Activated CD8-positive, alpha-beta memory T cell treated with anti-CD3 and anti-CD28 coated beads for 24 hours (primary cell): ENCODE measurements at regions not wholly inside any gene's neighbourhood (a gene's known extent, or its start where the extent isn't known, plus 50 kb on each side); places are given as distances from the start of the nearest gene placed in this dataset.

Experiments used
- DNase-seq: peaks from one replicate; pipeline ENCODE4 v3.0.0-alpha.2; 2020

DNA sequence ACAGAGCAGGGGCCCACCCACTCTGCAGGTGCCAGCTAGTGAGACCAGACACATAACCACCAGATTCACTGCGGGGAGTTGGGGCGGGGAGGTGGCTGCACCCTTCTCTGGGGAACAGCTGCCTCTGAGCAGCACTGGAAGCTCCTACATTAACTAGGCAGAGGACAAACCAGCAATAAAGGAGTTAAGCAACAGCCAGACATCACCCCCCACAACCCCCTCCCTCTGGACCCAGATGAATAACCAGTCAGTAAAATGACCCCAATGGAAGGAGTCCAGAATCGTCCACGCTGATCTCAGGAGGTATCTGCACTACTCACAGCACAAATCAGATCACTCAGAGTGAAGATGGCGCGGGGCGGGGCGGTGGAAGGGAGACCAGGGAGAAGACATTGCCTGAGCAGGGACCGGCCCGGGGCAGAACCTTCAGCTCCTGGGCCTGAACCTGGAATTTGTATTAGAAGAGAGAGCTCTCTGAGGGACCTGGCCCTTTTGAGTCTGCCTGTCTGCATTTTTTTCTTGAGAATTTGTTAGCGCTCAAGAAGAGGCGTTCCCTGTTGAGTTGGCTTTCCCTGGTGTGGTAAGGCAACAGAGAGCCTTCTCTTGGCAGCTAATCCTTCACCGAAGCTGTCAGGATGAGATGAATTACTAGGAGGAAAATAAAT, 125.5 kb upstream of the NCAM1 start:
- no peak for DNase-seq

DNA sequence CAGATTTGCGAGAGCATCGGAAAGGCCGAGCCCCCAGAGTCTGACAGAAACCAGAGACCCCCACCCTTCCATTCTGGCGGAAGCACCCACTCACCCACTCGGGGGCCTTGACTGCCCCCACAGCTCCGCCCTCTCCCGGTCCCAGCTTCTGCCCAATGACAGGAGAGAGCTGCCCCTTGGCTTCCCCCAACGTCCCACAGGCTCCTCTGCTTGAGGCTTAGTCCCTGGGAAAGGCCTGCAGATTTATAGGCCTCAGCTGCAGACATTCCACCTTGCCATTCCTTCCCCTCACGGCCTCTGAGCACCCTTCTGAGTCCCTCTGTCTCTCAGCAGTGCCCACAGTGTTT, 125.0 kb upstream of the NCAM1 start:
- DNase-seq: no peak

DNA sequence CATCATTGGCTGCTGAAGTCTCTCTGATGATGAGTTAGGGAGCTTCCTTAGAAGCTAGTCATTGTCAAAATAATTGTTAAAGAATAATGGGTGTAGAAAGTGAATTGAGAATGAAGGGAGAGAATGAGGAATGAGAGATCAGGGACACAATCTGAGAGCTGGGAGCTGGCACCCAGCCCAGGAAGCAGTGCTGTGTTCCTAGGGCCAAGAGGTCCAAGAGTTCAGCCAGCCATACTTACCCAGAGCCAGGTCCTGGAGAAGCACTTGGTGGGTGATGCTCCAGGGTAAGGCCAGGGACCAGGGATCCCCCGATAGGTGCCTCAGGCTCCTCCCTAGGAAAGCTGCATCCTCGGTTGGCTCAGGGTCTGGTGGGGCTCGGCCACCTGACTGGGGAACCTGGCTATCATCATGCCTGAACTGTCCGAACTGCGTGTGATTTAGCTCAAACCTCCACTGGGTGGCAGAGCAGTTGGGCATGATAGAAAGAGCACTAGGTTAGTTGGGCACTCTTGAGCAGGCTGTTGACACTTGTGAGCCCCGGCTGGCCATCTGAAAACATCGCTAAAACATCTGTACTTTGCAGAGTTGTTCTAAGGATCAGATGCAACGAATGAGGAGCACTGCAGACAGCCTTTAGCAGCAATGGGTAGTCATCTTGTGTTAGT, 123.9 kb upstream of the NCAM1 start:
- no peak for DNase-seq

DNA sequence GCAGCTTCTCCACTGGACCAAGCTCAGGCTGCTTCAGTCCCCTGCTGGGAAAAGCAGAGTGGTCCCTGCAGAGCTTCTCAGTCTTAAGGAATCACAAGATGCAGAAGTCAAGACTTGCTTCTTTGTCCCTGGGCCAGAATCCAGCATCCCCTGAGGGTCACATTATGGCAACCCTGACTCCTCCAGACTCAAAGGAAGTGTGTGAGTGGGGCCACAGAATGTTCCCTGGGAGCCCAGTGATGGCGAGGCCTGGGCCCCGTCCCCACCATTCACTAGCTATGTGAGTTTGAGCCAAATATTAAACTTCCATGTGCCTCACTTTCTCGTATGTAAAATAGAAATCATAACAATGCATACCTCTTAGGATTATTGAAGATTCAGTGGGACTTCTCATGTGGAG, 122.2 kb upstream of the NCAM1 start:
- no peak for DNase-seq

DNA sequence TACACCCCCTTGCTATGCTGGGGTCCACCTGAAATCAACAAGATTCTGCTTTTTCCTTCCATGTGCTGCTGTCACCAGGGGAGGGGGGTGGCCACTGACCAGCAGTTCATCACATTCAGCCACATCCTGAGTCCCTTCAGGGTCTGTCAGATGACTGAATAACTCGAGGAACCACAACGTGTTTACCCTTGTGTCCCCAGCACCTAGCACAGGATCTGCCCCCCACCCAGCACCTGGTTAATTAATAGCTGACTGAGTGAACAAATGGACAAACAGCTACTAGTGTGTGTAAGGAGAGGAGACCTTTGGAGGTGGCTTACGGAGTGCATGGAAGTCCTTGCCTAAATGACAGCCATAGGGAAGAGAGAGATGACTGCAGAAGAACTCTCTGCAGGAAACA, 119.5 kb upstream of the NCAM1 start:
- no peak for DNase-seq

DNA sequence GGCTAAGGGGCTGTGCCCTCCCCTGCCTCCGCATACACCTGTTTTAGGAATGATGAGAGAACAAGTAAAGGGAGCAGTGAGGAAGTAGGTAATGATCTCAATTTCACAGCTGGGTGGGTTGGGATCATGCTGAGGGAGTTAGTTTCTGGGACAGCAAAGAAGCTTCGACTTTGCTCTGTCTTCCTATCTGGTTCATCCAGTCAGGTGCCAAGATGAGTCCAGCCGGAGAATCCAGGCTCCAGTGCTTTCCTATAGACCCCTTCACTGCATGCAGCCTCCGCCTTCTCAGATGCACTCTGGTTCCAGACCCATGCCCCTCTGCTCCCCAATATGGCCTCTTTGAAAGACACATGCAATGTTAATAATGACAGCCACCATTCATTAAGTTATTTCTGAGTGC, 119.1 kb upstream of the NCAM1 start:
- DNase-seq: no peak

DNA sequence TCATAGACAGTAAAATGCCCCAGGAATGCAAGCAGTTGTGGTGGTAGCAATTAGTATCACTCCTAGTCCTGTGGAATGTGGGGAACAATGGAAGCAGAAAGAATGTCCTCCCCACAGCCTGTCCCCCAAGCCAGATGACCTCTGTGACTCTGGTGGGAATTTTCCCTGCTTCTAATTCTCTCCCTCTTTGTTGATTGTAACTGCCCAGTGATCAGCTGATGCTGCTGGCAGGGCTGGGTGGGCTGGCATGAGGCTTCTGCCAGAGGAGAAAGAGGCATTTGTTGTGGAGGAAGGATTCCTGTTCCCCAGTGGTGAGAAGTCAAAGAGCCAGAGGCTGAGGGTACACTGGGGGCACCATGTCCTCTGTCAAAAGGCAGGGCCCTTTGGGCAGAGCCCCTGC, 116.7 kb upstream of the NCAM1 start:
- no peak for DNase-seq

DNA sequence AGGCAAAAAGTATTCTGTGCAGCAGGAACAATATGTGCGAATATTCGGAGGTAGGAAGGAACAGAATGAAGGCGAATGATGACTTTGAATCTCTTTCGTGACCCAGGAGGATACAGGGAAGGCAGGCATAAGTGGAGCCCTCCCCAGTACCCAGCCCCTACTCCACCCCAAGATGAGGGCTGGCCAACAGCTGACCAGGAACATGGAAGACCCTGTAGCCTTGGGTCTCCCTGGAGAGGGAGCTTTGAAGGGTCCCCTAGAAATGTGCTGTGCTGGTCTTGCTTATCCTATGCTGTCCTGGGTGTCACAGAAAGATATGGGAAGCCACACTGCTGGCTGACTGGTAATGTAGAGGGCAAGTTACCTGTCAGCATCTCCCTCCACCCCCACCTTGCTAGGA, 113.7 kb upstream of the NCAM1 start:
- no peak for DNase-seq

DNA sequence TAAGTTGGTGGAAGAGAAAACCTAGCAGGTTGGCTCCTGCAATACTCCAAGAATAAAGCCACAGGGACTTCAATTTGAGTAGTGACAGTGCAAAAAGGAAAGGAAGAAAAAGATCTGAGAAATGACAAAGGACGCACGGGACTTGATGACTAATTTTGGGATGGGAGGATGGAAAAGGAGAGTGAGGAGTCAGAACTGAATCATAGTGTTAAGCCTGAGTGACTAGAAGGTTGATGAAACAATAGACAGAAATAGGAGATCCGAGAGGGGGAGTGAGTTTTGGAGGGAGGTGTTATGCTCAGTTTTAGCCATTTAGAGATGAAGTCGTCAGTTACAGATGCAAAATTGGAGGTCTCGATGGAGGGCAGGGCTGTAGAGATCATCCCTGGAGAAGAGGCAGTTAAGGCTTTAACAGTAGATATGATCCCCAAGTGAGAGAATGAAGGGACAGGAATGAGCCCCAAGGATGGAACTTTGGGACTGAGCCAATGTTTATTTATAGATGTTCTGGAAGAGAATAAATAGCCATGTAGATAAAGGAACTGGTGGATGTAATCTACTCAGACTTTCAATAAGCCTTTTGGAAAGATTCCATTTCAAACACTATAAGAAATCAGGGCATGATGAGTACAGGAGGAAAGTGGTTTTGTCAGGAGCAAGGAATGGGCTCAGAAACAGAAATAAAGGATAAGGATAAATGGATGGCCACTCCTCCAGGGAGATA, 108.9 kb upstream of the NCAM1 start:
- DNase-seq: no peak

DNA sequence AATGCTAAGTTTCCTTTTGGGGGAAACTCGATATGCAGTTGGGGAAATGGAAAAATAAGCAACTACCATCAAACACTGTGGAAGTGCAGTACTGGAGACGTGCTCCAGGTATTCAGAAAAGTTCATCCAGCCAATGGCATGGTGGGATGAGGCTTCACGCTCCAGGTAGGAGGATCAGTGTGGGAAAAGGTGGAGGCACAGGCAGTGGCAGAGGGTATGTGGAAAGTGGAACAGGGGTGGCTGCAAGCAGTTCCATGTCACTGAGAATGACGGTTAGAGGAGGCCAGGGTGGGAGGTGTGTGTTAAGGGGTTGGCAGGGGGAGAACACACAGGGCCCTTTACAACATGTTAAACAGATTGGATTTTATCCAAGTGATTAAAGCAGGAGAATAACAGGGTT, 105.1 kb upstream of the NCAM1 start:
- no peak for DNase-seq

DNA sequence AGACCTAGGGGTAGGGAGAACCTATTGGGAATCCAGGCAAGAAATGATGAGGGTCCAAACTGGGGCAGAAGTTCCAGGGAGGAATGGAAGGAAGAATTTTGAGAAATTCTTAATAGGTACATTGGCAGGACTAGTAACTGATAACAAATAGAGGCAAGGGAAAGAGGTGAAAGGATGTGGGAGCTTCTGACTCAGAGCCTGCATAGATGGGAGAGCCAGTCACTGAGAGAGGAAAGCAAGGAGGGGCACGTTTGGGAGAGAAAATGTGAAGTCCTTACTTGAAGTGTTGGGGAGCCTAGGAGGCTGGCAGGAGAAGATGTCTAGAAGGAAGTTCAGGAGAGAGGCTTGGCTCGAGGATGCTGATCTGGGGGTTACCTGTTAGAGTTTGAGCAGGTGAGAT, 104.6 kb upstream of the NCAM1 start:
- no peak for DNase-seq

DNA sequence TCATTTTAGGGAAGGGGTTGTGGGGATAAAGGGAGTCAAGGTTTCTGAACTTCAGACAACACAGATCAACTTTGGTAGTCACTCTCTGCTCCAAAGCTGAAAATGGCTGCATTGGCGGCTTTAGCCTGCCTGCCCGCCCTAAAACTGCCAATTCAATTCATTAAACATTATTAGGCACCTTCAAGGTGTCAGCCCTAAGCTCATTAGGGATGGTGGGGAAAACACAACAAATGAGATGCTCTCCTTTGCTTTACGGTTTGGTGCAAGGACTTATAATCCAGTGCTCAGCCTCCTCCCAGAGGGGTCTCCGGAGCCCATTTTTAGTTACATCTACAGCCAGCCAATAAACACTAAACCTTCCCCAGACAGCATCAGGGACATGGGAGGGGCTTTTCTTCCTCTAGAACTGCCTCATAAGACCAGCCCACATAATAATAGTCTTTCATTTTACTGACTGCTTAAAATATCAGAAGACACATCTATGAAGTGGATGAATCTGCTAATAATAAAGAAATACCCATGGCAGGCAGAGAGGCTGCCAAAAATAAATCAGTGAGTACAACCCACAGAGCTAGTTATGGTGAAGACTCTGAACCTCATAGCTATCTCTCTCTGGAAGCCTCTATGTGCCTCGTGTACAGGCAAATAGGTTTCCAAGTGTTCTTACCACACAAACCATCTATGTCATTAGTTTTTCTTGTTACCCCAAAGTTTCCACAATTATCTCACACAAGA, 102.8 kb upstream of the NCAM1 start:
- no peak for DNase-seq

DNA sequence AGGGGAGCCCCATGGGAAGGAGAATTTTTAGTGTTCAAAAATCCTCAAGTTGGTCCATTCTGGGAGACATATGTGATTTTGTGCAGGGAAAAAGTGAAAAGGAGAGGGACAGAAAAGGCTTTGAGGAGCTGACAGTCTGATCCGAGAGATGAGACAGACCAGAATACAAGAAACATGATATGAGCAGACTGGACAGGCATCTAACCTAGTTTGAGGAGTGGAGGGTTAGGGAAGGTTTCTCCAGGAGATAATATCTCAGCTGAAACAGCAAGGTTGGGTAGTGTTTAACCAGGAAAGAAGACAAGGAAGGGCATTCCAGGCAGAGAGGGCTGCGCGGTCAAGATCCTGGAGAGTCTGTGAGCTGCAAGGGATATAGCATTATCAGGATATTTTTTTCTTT, 101.4 kb upstream of the NCAM1 start:
- no peak for DNase-seq

DNA sequence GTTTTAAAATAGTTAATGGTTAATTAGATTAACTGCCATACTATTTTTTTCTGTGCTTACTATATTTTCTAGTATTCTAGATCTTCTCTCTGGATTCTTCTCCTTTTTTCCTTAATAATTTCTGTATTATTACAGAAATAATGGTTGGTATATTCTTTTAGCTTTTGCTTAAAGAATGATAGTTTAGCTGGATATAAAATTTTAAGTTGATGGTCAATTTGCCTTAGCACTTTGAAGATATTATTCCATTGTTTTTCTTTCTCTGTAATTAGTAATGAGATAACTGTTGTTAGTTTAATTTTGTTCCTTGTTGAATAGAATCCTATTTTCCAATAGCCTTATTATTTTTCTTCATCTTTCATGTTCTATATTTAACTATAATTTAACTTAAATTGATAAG, 99.9 kb upstream of the NCAM1 start:
- DNase-seq: no peak

DNA sequence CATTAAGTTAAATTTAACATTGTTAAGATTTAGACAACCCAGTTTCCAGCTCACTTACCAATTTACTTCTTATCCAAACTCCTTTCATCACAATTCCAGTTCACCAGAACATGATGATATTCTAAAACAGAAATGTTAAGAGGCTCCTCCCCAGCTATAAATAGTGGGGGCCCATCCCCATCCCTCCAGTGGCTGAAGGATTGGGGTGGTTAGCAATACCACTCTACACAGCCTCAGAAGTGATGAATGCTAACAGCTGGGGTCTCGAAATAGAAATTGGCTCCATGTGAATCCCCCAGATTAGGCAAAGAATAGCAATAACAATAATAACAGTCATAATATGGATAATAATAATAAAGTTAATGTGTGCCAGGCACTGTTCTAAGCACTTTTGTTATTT, 97.9 kb upstream of the NCAM1 start:
- no peak for DNase-seq

DNA sequence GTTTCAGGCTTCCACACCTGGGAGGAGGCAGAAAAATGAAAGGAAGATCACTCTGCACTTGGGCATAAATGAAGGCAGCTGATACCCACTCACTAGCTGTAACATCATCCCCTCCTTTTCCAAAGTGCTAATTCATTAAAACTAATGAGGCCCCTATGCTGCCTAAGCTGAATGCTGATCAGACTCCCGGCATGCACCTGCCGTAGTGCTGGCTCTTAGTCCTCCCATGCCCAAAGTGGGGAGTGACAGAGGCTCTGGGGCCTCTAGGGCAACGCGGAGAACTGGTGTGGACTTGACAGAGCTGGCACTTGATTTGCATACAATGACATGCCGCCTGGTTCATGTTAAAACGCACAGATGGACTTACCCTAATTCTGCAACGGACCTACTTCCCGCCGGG, 96.5 kb upstream of the NCAM1 start:
- no peak for DNase-seq

DNA sequence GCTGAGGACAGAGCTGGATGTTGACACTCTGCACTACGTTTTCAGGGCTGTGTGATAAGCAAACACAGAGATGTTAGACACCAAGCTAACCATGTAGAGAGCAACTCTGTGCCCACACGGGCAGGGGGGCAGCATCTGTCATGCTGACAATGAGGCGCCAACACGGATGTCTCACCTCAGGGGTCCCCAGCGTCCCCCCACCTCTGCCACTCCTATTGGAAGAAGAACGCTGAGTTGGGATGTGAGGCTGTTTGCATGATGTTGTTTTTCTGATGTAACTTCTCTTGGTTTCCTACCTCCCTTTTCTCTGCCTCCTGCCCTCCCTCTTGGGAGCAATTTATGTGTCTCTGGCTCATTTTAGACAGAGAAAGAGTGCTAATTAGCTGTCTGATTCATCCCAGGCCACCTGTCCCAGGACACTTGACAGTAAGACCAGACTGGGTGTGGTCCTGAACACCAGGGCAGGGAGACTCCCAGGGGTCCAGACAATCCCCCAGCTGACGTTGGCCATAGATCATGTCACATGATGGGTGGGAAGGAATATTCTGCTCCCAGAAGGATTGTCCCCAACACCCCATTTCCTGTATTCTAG, 89.2 kb upstream of the NCAM1 start:
- no peak for DNase-seq

DNA sequence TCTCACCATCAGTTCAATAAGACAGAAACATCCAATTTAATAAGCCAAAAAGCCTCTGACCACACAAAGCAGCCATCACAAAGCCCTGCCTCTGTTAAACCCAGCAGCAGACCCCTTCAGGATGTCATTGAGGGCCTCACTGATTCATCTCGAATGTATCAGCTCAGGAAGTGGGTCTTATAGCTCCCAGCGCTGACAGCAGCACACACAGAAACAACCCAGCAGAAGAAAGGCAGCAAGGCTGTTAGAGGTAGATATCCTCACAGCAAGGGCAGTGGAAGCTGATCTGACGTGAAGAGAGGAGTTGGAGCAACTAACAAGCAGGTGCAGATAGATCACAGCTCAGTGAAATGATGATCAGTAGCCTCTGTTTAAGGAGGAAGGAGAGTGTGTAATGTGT, 86.2 kb upstream of the NCAM1 start:
- no peak for DNase-seq

DNA sequence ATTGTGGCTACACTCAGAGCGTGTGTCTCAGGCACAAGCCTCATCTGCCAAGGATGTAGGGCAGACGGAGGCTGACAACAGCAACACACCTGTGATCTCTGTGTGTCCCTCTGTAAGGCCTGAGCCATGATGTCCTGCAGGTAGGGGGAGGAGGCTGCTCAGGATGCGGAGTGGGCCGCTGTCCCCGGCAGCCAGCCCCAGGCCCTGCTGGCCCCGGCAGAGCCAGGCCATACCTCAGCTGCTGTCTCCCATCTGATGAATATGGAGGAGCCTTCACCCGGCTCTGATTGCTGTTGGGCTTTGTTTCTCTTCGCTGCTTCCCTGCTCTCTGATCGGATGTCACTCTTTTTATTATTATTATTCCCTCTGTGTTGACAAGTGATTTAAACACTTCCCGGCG, 83.6 kb upstream of the NCAM1 start:
- no peak for DNase-seq

DNA sequence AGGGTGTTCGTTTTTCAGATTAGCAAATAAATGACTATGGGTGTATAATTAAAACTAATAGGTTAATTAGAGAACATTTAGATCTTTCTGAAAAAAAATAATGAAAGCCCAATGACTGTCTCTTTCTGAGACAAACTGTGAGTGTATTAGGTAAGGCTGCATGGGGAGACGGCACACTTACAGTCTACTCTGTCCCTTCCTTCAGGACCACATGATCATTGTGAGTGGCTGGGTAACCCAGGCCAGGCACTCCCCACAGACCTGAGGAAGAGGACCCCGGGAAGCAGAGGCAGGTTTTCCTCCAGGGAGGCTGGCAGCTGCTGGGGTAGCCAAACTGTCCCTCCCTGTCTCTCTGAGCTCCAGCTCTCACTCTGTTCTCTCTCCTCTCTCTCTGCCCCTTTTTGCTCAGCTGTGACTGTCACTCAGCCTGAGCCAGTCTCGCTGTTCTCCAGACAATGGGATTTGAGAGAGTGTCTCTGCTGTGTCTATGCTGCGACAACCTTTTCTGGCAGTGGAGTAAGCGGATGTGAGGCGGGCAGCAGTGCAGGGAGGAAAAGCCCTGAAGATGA, 83.1 kb upstream of the NCAM1 start:
- no peak for DNase-seq

DNA sequence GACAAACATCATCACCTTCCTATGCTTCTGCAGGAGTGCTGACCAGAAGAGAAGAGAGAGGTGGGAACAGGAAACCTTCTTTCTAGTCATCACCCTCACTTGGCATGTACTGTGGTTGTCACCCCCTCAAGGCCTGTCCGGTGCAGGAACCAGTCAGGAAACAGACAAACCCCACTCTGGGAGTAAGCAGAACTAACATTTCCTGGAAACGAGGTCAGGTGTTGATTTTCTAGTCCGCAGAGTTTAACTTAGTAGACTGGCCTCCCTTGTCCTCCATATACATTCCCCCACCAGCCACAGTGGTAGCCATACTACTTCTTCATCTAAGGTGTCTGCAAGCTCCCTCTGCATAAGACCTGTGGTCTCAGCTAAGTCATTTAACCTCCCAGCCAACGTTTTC, 80.7 kb upstream of the NCAM1 start:
- no peak for DNase-seq

DNA sequence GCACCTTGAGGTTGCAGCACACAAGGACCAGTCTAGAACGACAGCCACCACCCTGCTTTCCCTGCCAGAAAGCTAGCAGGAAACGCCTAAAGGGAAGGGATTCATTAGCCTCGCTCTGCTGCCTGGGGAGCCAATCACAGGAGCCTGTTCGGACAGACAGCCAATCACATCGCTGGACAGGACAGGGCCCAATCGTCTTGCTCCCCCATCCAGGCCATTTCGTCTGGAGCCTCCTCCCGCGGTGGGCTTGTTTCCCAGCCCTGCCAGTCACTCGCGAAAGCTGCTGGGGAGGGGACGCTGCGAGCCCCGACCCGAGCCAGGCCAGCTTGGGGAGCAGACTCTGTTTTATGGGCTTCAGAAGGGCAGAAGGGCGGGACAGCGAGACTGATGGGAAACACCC, 79.8 kb upstream of the NCAM1 start:
- no peak for DNase-seq
